Spleen (tissue), 11 donors: ENCODE measurements at regions not wholly inside any gene's neighbourhood (a gene's known extent, or its start where the extent isn't known, plus 50 kb on each side); places are given as distances from the start of the nearest gene placed in this dataset.
A peak's percentile ranks its signal among the peaks of the same experiment; 100 is the strongest.

Experiments used
- DNase-seq: peaks from one replicate; pipeline ENCODE4 v3.0.0-alpha.2; 2020
- H3K27ac ChIP-seq, 8 donors: fragments of 200-600 bp; sonication (generic) in 7 of 8; 1 replicate in 4 of 8; 2 replicates in 4 of 8; pipeline versions ENCODE4 v1.5.0 to v1.8.0; 2016 to 2021; ENCODE audit warnings: inconsistent platforms in 4 of 8, mild to moderate bottlenecking in 4 of 8, moderate library complexity in 1 of 8
- H3K27me3 ChIP-seq, 7 donors: fragments of 200-600 bp; sonication (generic) in 6 of 7; replicated peaks in 1 of 7; 1 replicate in 4 of 7; 2 replicates in 3 of 7; pipeline versions ENCODE4 v1.5.0 to v1.8.0; 2016 to 2021; ENCODE audit warnings: inconsistent platforms in 3 of 7, mild to moderate bottlenecking in 1 of 7
- H3K36me3 ChIP-seq, 6 donors: fragments of 200-600 bp; sonication (generic) in 5 of 6; 1 replicate in 4 of 6; 2 replicates in 2 of 6; pipeline versions ENCODE4 v1.5.0 to v1.8.0; 2016 to 2021; ENCODE audit warnings: inconsistent platforms in 2 of 6
- H3K4me1 ChIP-seq, 6 donors: fragments of 200-600 bp; sonication (generic) in 5 of 6; 1 replicate in 3 of 6; 2 replicates in 3 of 6; pipeline versions ENCODE4 v1.5.0 to v1.8.0; 2016 to 2021; ENCODE audit warnings: inconsistent platforms in 3 of 6
- H3K4me3 ChIP-seq, 8 donors: fragments of 200-600 bp; sonication (generic) in 7 of 8; 1 replicate in 4 of 8; 2 replicates in 4 of 8; pipeline versions ENCODE4 v1.5.0 to v1.8.0; 2016 to 2021; ENCODE audit warnings: inconsistent platforms in 4 of 8, mild to moderate bottlenecking in 4 of 8, moderate library complexity in 2 of 8
- H3K9me3 ChIP-seq, 8 donors: fragments of 200-600 bp; sonication (generic) in 7 of 8; 1 replicate in 4 of 8; 2 replicates in 4 of 8; pipeline versions ENCODE4 v1.5.0 to v1.8.0; 2016 to 2021; ENCODE audit warnings: inconsistent platforms in 4 of 8
- CTCF ChIP-seq, 11 experiments: fragments of 200-600 bp in 7 of 11; fragments of 450-650 bp in 4 of 11; sonication (generic) in 4 of 11; IDR thresholded peaks in 8 of 11; conservative IDR thresholded peaks in 3 of 11; 1 replicate in 7 of 11; 2 replicates in 4 of 11; pipeline versions ENCODE4 v1.4.0 to v1.8.0; 2016 to 2021; ENCODE audit warnings: antibody characterized with exemption in 11 of 11, inconsistent platforms in 4 of 11, mild to moderate bottlenecking in 1 of 11
- POLR2A ChIP-seq, 3 donors: fragments of 450-650 bp; IDR thresholded peaks; one replicate each; pipeline ENCODE4 v1.5.1; 2017; ENCODE audit warnings: antibody characterized with exemption in 3 of 3, mild to moderate bottlenecking in 1 of 3
- POLR2AphosphoS5 ChIP-seq, 3 donors: sonication (generic); formaldehyde crosslinking; IDR thresholded peaks; one replicate each; pipeline ENCODE4 v1.5.1; 2017; ENCODE audit warnings: antibody characterized with exemption in 3 of 3
- WGBS, 5 donors: extraction: QIAGEN DNeasy Blood & Tissue Kit in 3 of 5; methylation state at CpG; one replicate each; pipeline versions ENCODE4 v1.1.5 to v1.1.7; 2013 to 2018; 5-methylcytosine and 5-hydroxymethylcytosine counted together
- intact Hi-C: fragments of 100-400 bp; cut with DNase I; formaldehyde crosslinking; loops from one replicate; pipeline ENCODE4 v1.15.0; 2023; ENCODE audit warnings: low total_unique reads
- donor health status: healthy with polysubstance abuse.
- donor health status: DM: no; HTN: no; CAD: no; lungs with moderate emphysema.
- donor health status: DM: no; HTN: no; CAD: no.
- donor health status: Bipolar disorder and iron deficiency.
- donor health status: healthy.
- donor health status: DM: no; HTN: no; CAD: no.
- donor health status: DM: yes; HTN: yes; CAD: no.

DNA sequence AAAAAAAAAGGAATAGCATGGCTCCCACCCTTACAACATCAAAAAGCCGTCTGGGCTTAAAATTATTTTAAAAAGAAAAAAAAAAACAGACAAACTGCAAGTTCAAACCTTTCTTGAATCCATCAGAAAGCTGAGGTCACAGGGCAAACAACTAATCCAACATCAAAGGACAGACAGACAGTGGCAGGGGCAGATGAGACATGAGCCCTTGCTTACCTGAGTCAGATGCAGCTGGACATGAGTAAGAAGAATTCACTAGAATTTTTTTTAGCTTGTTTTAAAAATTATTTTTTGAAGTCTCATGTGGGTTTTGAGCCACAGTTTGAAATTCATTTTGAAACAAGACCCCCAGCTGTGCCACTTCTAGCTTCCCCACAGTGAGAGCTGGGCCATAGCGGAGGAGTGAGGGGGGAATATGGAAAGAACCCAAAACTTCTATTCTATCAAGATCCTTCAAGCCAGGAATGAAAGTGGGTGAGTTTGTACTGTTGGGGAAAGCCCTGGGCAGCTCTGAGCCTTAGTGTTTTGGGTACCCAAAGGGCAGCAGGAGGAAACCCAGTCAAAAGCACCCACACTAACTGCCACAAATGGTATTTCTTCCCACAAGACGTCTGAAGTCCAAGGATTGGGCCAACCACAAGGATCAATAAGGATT is 111.4 kb downstream of the ATXN3L start:
- H3K27me3 ChIP-seq, result peaks cover 0 to 8% (median 0%) of the 10 kb centered on the region in 7 donors
- intact Hi-C loops, result no loop called here
- no peaks in the 10 kb centered on the region for H3K36me3 ChIP-seq
- no peak overlapping the region for H3K27ac ChIP-seq
- no peak overlapping the region for H3K4me3 ChIP-seq
- TF ChIP-seq POLR2A (IDR thresholded peaks at IDR 0.05), result no peak
- no peak for TF ChIP-seq POLR2AphosphoS5 (IDR thresholded peaks at IDR 0.05)
- no peak for TF ChIP-seq CTCF (IDR thresholded peaks at IDR 0.05 in 8 of 11, conservative IDR thresholded peaks at IDR 0.05 in 3 of 11)
- H3K4me1 ChIP-seq, result peaks cover 0 to 5% (median 0%) of the 10 kb centered on the region in 6 donors
- 77 to 98% (median 86%) methylated on average over 3 of the region's 3 CpGs for WGBS, 5 donors
- H3K9me3 ChIP-seq, result peaks cover 0 to 6% (median 0%) of the 10 kb centered on the region in 8 donors
- DNase-seq, result no peak

DNA sequence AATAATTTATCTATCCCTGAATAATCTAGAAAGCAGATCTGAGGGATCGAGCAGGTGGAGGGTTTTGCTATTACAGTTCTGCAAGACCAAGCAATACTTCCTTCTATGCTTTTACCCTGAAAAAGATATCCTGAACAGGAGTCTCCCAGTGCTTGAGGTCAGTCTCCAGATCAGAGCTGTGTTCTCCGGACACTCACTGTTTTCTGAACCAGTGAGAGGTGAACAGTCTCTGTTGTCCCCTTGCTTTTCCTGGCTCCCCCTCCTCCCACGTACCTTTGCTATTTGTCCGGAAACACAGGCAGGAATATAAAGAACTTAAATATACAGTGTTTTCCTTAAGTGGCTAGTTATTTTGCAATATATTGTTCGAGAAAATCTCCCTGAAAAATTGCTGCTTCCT is 116.6 kb downstream of the ATXN3L start:
- TF ChIP-seq POLR2A (IDR thresholded peaks at IDR 0.05) (no peak), POLR2AphosphoS5 (IDR thresholded peaks at IDR 0.05) (no peak), CTCF (IDR thresholded peaks at IDR 0.05 in 8 of 11, conservative IDR thresholded peaks at IDR 0.05 in 3 of 11) (no peak)
- no peaks in the 10 kb centered on the region for H3K9me3 ChIP-seq
- H3K27ac ChIP-seq, result no peak overlapping the region
- intact Hi-C loops, result no loop called here
- no peak overlapping the region for H3K4me3 ChIP-seq
- peaks cover 0 to 18% (median 0%) of the 10 kb centered on the region in 7 donors for H3K27me3 ChIP-seq
- H3K4me1 ChIP-seq, result no peaks in the 10 kb centered on the region
- no peak for DNase-seq
- no peaks in the 10 kb centered on the region for H3K36me3 ChIP-seq
- WGBS, 5 donors, result 68 to 81% (median 70%) methylated on average over 5 of the region's 5 CpGs

DNA sequence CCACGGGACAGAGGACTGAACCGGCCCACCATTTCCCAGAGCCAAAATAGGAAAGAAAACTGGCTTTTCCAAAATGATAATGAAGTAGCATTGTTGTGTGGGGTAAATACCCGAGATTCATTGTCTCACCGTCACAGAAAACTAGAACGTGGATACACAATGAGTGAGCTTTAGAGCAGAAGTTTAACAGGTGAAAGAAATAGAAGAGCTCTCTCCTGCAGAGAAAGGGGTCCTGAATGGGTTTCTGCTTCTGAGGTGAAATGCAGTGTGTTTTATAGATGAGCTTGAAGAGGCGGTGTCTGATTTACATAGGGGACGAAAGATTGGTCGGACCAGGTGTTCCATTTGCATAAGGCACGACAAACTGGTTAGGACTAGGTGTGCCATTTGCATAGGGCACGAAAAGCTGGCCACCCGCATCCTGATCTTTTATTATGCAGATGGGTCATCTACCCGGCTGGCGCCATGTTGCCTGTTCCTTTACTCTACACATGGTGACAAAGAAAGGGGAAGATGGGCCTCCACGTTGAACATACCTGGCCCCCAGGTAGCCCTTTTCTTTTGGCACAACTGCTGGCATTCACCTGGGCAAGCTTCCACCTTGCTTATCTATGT is 118.1 kb downstream of the ATXN3L start:
- Histone ChIP-seq H3K36me3 (no peaks in the 10 kb centered on the region), H3K27ac (no peak overlapping the region), H3K4me1 (no peaks in the 10 kb centered on the region), H3K4me3 (no peak overlapping the region), H3K27me3 (peaks cover 0 to 18% (median 0%) of the 10 kb centered on the region in 7 donors), H3K9me3 (no peaks in the 10 kb centered on the region)
- no peak for DNase-seq
- WGBS, 5 donors, result 78 to 94% (median 90%) methylated on average over 14 of the region's 14 CpGs
- intact Hi-C loops, result no loop called here
- TF ChIP-seq POLR2A (IDR thresholded peaks at IDR 0.05), result no peak
- no peak for TF ChIP-seq CTCF (IDR thresholded peaks at IDR 0.05 in 8 of 11, conservative IDR thresholded peaks at IDR 0.05 in 3 of 11)
- TF ChIP-seq POLR2AphosphoS5 (IDR thresholded peaks at IDR 0.05), result no peak

GRCh38 chrX:13200398-13200797 is 119.5 kb downstream of the ATXN3L start:
- no peaks in the 10 kb centered on the region for H3K4me1 ChIP-seq
- no peak overlapping the region for H3K4me3 ChIP-seq
- peak overlapping the region in 4 of 8 donors; percentile 7 to 47 (median 33) for H3K27ac ChIP-seq
- peaks cover 0 to 18% (median 0%) of the 10 kb centered on the region in 7 donors for H3K27me3 ChIP-seq
- no peak for DNase-seq
- no peak for TF ChIP-seq POLR2AphosphoS5 (IDR thresholded peaks at IDR 0.05)
- no peak for TF ChIP-seq POLR2A (IDR thresholded peaks at IDR 0.05)
- TF ChIP-seq CTCF (IDR thresholded peaks at IDR 0.05 in 8 of 11, conservative IDR thresholded peaks at IDR 0.05 in 3 of 11), result no peak
- 65 to 79% (median 72%) methylated on average over 2 of the region's 2 CpGs for WGBS, 5 donors
- no peaks in the 10 kb centered on the region for H3K36me3 ChIP-seq
- intact Hi-C loops, result no loop called here
- no peaks in the 10 kb centered on the region for H3K9me3 ChIP-seq
